ENCODE measurements at regions not wholly inside any gene's neighbourhood (a gene's known extent, or its start where the extent isn't known, plus 50 kb on each side); places are given as distances from the start of the nearest gene placed in this dataset.

DNA sequence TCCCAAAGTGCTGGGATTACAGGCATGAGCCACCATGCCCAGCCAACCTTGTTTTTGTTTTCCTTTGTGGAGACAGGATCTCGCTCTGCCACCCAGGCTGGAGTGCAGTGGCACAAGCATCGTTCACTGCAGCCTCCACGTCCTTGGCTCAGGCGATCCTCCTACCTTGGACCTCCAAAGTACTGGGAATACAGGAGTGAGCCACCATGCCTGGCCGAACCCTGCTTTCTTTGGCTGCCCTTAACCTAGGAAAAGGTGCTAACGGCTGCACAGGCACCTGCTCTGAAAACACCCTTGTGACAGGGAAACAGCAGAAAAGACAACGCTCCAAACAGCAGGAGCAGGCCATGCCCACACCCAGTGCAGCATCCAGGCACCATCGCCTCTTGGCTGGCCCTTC lies 71.9 kb downstream of the OAT start:
- Histone ChIP-seq H3K36me3 (no peaks in the 10 kb centered on the region), H3K4me1 (peaks cover 0 to 4% (median 0%) of the 10 kb centered on the region in 9 donors), H3K27ac (no peak overlapping the region), H3K9me3 (no peaks in the 10 kb centered on the region), H3K27me3 (peaks cover 0 to 3% (median 0%) of the 10 kb centered on the region in 7 donors), H3K4me3 (no peak overlapping the region)
- WGBS, 2 donors, result 93 to 95% methylated on average over 8 of the region's 8 CpGs
- TF ChIP-seq, protein P1, sequence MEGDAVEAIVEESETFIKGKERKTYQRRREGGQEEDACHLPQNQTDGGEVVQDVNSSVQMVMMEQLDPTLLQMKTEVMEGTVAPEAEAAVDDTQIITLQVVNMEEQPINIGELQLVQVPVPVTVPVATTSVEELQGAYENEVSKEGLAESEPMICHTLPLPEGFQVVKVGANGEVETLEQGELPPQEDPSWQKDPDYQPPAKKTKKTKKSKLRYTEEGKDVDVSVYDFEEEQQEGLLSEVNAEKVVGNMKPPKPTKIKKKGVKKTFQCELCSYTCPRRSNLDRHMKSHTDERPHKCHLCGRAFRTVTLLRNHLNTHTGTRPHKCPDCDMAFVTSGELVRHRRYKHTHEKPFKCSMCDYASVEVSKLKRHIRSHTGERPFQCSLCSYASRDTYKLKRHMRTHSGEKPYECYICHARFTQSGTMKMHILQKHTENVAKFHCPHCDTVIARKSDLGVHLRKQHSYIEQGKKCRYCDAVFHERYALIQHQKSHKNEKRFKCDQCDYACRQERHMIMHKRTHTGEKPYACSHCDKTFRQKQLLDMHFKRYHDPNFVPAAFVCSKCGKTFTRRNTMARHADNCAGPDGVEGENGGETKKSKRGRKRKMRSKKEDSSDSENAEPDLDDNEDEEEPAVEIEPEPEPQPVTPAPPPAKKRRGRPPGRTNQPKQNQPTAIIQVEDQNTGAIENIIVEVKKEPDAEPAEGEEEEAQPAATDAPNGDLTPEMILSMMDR (IDR thresholded peaks at IDR 0.05), result no peak
- DNase-seq, result no peak
- intact Hi-C loops (cut with DNase I), result no loop called here
- ATAC-seq, result no peak

DNA sequence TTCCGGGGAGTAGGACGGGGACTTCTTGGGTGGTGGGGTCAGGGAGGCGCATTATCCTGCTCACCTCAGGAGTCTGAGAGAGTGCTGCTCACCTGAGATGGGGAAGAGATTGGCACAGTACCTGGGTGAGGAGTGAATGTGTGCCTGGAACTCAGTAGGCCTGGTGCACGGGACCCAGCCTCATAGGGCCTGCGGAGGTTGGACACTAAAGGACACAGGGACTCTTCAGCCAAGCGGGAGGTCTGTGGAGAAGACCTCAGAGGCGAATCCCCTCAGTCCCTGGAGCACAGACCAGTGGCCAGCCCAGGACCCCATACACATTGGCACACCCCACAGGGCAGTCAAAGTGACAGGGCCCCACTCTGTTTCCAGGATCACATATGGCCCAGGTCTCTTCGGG lies 73.2 kb downstream of the OAT start:
- intact Hi-C loops (cut with DNase I), result no loop called here

DNA sequence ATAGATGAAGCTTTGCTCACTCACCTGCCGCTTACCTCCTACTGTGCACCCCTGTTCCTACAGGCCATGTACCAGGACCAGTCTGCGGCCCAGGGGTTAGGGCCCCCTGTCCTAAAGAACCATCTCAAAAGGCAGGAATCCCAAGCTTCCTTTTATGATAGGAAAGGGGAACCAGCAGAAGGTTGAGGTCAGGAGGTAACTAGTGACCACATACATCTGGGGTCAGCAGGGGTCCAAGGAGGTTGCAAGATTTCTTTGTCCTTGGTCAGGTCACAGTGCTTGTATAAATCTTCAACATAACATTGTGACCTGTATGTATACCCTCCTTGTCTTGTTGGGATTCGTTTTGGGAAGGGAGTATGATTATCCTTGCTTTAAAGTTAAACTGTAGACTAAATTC lies 73.8 kb downstream of the OAT start:
- peaks cover 0 to 16% (median 0%) of the 10 kb centered on the region in 9 donors for H3K4me1 ChIP-seq
- H3K27ac ChIP-seq, result no peak overlapping the region
- no peak overlapping the region for H3K4me3 ChIP-seq
- peaks cover 0 to 3% (median 0%) of the 10 kb centered on the region in 7 donors for H3K27me3 ChIP-seq
- 86 to 92% methylated on average over 3 of the region's 3 CpGs for WGBS, 2 donors
- ATAC-seq (no peak), DNase-seq (no peak)
- no peaks in the 10 kb centered on the region for H3K9me3 ChIP-seq
- TF ChIP-seq, protein P1 (IDR thresholded peaks at IDR 0.05), result no peak
- intact Hi-C loops (cut with DNase I), result no loop called here
- no peaks in the 10 kb centered on the region for H3K36me3 ChIP-seq

More for the DNA sequence above, 73.2 kb downstream of the OAT start:
- H3K27me3 ChIP-seq, result peaks cover 0 to 3% (median 0%) of the 10 kb centered on the region in 7 donors
- ATAC-seq, result no peak
- TF ChIP-seq, protein P1 (IDR thresholded peaks at IDR 0.05), result no peak
- H3K27ac ChIP-seq, result no peak overlapping the region
- H3K9me3 ChIP-seq, result no peaks in the 10 kb centered on the region
- WGBS, 2 donors, result 95 to 96% methylated on average over 8 of the region's 8 CpGs
- H3K4me1 ChIP-seq, result peaks cover 0 to 11% (median 0%) of the 10 kb centered on the region in 9 donors
- H3K4me3 ChIP-seq, result no peak overlapping the region
- no peak for DNase-seq
- no peaks in the 10 kb centered on the region for H3K36me3 ChIP-seq

DNA sequence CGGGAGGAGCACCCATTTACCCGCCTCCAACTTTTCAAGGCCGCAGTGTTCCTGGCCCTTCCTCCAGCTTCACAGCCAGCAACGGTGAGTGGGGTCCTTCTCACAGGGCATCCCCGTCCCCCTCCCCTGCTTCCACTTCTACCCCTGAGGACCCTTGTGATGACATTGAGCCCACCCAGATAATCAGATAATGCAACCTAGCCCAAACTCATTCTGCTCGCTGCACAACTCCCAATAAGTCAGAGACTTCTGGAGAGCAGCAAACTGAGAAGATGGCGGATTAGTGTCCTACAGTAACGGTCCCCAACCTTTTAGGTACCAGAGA lies 74.5 kb downstream of the OAT start:
- intact Hi-C loops (cut with DNase I), result no loop called here
- 92 to 94% methylated on average over 8 of the region's 8 CpGs for WGBS, 2 donors
- DNase-seq (no peak), ATAC-seq (no peak)
- Histone ChIP-seq H3K27me3 (peaks cover 0 to 2% (median 0%) of the 10 kb centered on the region in 7 donors), H3K4me1 (peaks cover 0 to 16% (median 0%) of the 10 kb centered on the region in 9 donors), H3K4me3 (no peak overlapping the region), H3K36me3 (no peaks in the 10 kb centered on the region), H3K27ac (no peak overlapping the region), H3K9me3 (no peaks in the 10 kb centered on the region)
- TF ChIP-seq, protein P1 (IDR thresholded peaks at IDR 0.05), result no peak

All from heart right ventricle (tissue), 16 donors.